Glutamatergic neuron (in vitro differentiated cells): ENCODE measurements at regions not wholly inside any gene's neighbourhood (a gene's known extent, or its start where the extent isn't known, plus 50 kb on each side); places are given as distances from the start of the nearest gene placed in this dataset.

Source experiments
- DNase-seq: peaks from one replicate; pipeline ENCODE4 v3.0.0; 2022
- H3K27ac Mint-ChIP-seq: one replicate; pipeline ENCODE4 v1.8.0; 2020; ENCODE audit warnings: mild to moderate bottlenecking, mixed read lengths, inconsistent platforms; ENCODE audit not compliant: unreplicated experiment
- H3K27me3 Mint-ChIP-seq: one replicate; pipeline ENCODE4 v1.8.0; 2020; ENCODE audit warnings: mild to moderate bottlenecking, moderate library complexity, mixed read lengths, inconsistent platforms; ENCODE audit not compliant: unreplicated experiment
- H3K36me3 Mint-ChIP-seq: one replicate; pipeline ENCODE4 v1.8.0; 2020; ENCODE audit warnings: mild to moderate bottlenecking, mixed read lengths, inconsistent platforms; ENCODE audit not compliant: unreplicated experiment
- H3K4me1 Mint-ChIP-seq: one replicate; pipeline ENCODE4 v1.8.0; 2020; ENCODE audit warnings: mild to moderate bottlenecking, low read depth, mixed read lengths, inconsistent platforms; ENCODE audit not compliant: unreplicated experiment
- H3K4me3 Mint-ChIP-seq: one replicate; pipeline ENCODE4 v1.8.0; 2020; ENCODE audit warnings: mild to moderate bottlenecking, mixed read lengths, inconsistent platforms; ENCODE audit not compliant: unreplicated experiment
- H3K9me3 Mint-ChIP-seq: one replicate; pipeline ENCODE4 v1.8.0; 2020; ENCODE audit warnings: mild to moderate bottlenecking, moderate library complexity, mixed read lengths, inconsistent platforms; ENCODE audit not compliant: unreplicated experiment
- CTCF ChIP-seq: fragments of 200-600 bp; sonication (generic); IDR thresholded peaks from one replicate; pipeline ENCODE4 v1.5.0; 2021; ENCODE audit not compliant: partially characterized antibody, unreplicated experiment

GRCh38 chr17:72215928-72216327, 95.1 kb downstream of the SOX9 start:
- H3K9me3 Mint-ChIP-seq, result no peaks in the 10 kb centered on the region
- H3K36me3 Mint-ChIP-seq, result no peaks in the 10 kb centered on the region
- no peak overlapping the region for H3K27ac Mint-ChIP-seq
- TF ChIP-seq CTCF, result no peak
- no peak for DNase-seq
- H3K4me1 Mint-ChIP-seq, result peaks cover 9% of the 10 kb centered on the region
- peaks cover 8% of the 10 kb centered on the region for H3K27me3 Mint-ChIP-seq
- no peak overlapping the region for H3K4me3 Mint-ChIP-seq

- Mint-ChIP-seq H3K9me3 (no peaks in the 10 kb centered on the region), H3K36me3 (no peaks in the 10 kb centered on the region), H3K4me1 (peaks cover 10% of the 10 kb centered on the region), H3K4me3 (peak overlapping the region; percentile 78), H3K27me3 (peaks cover 10% of the 10 kb centered on the region), H3K27ac (peak overlapping the region; percentile 28)
- DNase-seq, result peak; percentile 59
- no peak for TF ChIP-seq CTCF
Observed at GRCh38 chr17:72219137-72219823, 98.5 kb downstream of the SOX9 start.

- Mint-ChIP-seq H3K27me3 (peaks cover 13% of the 10 kb centered on the region), H3K9me3 (no peaks in the 10 kb centered on the region), H3K36me3 (no peaks in the 10 kb centered on the region), H3K27ac (peak overlapping the region; percentile 59), H3K4me1 (peaks cover 10% of the 10 kb centered on the region), H3K4me3 (peak overlapping the region; percentile 78)
- DNase-seq, result peak; percentile 24
- TF ChIP-seq CTCF, result no peak
Observed at GRCh38 chr17:72219824-72220493, 99.1 kb downstream of the SOX9 start.

GRCh38 chr17:72222661-72223380, 102.0 kb downstream of the SOX9 start:
- H3K4me1 Mint-ChIP-seq, result peaks cover 10% of the 10 kb centered on the region
- H3K27me3 Mint-ChIP-seq, result peaks cover 12% of the 10 kb centered on the region

More at GRCh38 chr17:72222661-72223380, 102.0 kb downstream of the SOX9 start:
- H3K4me3 Mint-ChIP-seq, result no peak overlapping the region
- no peak for TF ChIP-seq CTCF
- H3K36me3 Mint-ChIP-seq, result no peaks in the 10 kb centered on the region
- no peak for DNase-seq
- H3K27ac Mint-ChIP-seq, result no peak overlapping the region
- H3K9me3 Mint-ChIP-seq, result no peaks in the 10 kb centered on the region
